Prostate gland (tissue), 2 donors: ENCODE measurements at regions not wholly inside any gene's neighbourhood (a gene's known extent, or its start where the extent isn't known, plus 50 kb on each side); places are given as distances from the start of the nearest gene placed in this dataset.

Experiments
- CTCF ChIP-seq, 4 experiments: fragments of 200-600 bp in 2 of 4; fragments of 450-650 bp in 2 of 4; sonication (generic) in 2 of 4; IDR thresholded peaks; 1 replicate in 3 of 4; 2 replicates in 1 of 4; pipeline ENCODE4 v1.5.1; 2016 to 2019; ENCODE audit warnings: antibody characterized with exemption in 4 of 4, mild to moderate bottlenecking in 2 of 4, moderate library complexity in 2 of 4
- POLR2AphosphoS5 ChIP-seq: sonication (generic); formaldehyde crosslinking; IDR thresholded peaks from one replicate; pipeline ENCODE4 v1.6.1; 2017; ENCODE audit warnings: antibody characterized with exemption

DNA sequence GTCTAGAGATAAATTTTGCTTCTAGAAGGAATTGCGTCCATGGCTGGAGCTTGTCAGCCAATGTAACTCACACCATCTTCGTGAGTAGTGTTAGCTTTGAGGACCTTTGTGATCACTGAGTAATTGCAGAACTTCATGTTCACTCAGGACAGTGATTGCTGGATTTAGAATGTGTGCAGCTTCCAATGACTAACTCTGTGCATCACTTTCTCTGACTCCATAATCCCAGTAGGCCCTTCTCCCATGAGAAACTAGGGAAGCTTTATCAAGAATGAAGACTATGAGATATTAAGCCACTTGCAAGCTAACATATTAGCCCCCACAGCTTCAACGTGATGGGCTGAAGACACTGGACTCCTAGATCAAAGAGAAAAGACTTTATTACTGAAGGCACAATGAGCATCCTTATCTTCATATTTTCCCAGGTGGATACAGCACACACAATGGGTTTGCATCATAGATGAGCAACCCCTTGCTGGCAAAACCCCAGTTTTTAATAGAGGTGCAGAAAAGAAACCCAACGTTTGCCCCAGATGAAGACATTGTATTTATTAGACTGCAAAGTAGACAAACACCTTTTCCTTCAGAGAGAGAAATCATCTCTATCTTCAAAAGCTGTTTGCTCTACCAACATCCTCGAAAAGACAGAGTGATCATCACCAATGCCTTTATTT is 561.0 kb downstream of the LTN1 start:
- TF ChIP-seq CTCF (IDR thresholded peaks at IDR 0.05) (no peak), POLR2AphosphoS5 (no peak)
